ENCODE measurements at regions not wholly inside any gene's neighbourhood (a gene's known extent, or its start where the extent isn't known, plus 50 kb on each side); places are given as distances from the start of the nearest gene placed in this dataset.

GRCh38 chr13:78382491-78382890, 220.9 kb downstream of the POU4F1 start:
- TF ChIP-seq CTCF (IDR thresholded peaks at IDR 0.05) (no peak), POLR2A (IDR thresholded peaks at IDR 0.05) (no peak)
